Right renal cortex interstitium (tissue), 3 donors: ENCODE measurements at regions not wholly inside any gene's neighbourhood (a gene's known extent, or its start where the extent isn't known, plus 50 kb on each side); places are given as distances from the start of the nearest gene placed in this dataset.

Experiments used
- DNase-seq, 3 donors: peaks; one replicate each; pipeline ENCODE4 v3.0.0-alpha.2; 2013; ENCODE audit warnings: low read depth in 3 of 3, low spot score in 2 of 3

- no peak for DNase-seq
Observed at GRCh38 chr2:118622913-118623312, 224.5 kb downstream of the EN1 start.

DNA sequence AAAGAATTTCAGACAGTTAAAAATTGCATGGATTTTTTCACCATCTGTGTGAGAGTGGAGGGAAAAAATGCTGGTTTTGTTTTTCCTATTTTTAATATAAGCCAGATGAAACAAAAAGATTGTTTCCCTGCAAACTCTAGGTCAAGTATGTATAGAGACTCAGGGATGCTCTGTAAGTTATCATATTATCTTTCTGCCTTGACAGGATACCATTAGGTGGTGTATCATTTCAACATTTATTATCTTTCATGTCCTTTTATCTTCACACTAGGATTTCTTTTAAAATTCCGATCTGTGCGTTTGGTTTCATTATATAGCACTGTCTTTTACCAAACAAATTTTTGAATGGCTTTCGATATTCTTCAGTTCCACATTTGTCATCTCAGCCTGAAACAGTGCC is 225.3 kb downstream of the EN1 start:
- DNase-seq = no peak

- no peak for DNase-seq
Observed at GRCh38 chr2:118618279-118618678, 229.2 kb downstream of the EN1 start.

GRCh38 chr2:118616432-118616831 is 231.0 kb downstream of the EN1 start:
- DNase-seq = no peak

DNA sequence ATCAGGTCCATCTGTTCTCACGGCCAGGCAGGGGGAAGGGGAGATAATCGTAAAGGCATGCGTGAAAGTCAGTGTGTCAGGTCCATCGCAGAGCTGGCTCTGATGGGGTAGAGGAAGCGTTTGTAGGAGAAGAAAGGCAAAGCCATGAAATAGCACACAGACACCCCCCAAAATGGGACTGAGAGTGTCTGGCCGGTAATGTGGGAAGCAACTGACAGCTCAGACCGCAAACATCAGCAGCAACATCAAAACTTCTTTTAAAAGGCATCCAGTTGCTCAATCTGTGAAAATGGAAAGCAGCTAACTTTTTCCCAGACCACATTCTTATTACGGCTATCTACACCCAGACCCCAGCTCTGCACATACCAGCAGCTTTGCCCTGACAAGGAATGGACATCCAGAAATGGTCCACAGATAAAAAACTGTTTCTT is 232.6 kb downstream of the EN1 start:
- no peak for DNase-seq

GRCh38 chr2:118613737-118614136 is 233.7 kb downstream of the EN1 start:
- no peak for DNase-seq

- DNase-seq = no peak
Observed at GRCh38 chr2:118611691-118612090, 235.8 kb downstream of the EN1 start.

DNA sequence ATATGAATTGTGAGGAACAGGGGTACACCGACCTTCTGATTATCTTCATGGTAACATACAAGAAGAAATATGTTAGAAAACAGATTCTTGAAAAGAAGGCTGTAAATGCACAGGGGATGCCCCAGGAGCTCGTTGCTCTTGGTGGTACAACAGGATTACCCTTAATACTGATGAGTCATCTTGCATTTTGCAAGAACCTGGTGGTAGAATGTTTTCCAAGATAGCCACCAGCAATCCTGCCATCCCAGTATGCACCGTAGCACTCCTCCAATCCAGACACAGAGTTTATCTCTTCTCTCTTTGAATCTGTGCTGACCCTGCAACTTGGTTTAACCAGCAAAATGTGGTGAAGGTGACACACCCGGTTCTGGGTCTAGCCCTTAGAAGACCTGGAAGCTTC is 238.3 kb downstream of the EN1 start:
- no peak for DNase-seq

- DNase-seq = no peak
Observed at GRCh38 chr2:118607641-118608040, 239.8 kb downstream of the EN1 start.

DNA sequence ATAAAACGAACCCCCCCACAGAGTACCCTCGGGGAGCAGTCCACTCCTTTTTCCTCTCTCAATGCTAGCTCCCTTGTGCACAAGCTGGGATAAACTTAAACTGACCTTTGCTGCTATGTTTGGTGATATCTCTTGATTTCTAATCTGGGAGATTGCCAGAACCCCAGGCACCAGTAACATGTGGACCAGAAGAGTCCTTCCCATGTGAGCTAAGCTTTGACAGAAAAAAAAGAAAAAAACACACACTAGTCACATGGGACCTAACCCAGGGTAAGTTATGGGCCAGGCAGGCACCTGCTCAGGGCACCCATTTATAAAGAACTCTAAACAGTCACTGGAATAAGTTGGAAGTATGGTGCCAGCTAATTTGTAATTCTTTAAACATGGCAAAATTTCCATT is 242.6 kb downstream of the EN1 start:
- DNase-seq = no peak

GRCh38 chr2:118604371-118604770 is 243.1 kb downstream of the EN1 start:
- DNase-seq = no peak

GRCh38 chr2:118599141-118599540 is 248.3 kb downstream of the EN1 start:
- no peak for DNase-seq

GRCh38 chr2:118596620-118597019 is 250.8 kb downstream of the EN1 start:
- DNase-seq = no peak

DNA sequence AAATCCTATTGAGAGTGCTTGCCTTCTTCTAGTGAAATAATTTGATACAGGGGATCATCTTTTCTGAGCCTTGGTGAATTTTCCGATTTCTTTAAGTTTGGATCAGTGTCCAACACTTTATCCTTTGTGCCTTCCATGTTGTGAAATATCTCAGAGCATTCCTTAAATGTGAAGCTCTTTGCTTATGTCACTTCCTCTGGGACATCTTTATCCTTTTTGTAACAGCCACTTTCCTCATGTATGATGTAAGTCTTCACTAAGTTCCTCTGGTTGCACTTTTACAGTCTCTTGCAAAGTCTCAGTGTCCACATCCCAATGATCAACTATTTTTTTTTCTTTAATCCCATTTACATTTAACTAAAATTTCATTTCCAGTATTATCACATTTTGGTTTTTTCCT is 254.2 kb downstream of the EN1 start:
- no peak for DNase-seq

DNA sequence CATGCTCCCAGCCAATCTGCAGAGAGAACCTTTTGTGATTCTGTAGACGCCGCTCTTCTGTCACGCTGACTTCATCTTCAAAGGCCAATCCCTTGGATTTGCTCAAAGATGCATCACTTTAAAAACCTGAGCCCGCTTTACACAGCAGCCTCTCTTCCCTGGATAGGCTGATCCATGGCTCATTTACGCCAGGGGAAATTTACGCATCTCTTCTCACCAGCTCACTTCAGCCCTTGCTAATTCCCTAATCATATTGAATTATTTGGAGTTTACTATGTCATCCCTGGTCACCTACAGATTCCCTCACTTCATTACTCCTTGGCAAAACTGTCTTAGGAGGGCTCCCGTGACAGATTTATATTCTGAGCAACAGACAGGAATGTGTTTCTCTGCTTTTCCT is 256.2 kb downstream of the EN1 start:
- no peak for DNase-seq

- DNase-seq = no peak
Observed at GRCh38 chr2:118589721-118590120, 257.7 kb downstream of the EN1 start.

DNA sequence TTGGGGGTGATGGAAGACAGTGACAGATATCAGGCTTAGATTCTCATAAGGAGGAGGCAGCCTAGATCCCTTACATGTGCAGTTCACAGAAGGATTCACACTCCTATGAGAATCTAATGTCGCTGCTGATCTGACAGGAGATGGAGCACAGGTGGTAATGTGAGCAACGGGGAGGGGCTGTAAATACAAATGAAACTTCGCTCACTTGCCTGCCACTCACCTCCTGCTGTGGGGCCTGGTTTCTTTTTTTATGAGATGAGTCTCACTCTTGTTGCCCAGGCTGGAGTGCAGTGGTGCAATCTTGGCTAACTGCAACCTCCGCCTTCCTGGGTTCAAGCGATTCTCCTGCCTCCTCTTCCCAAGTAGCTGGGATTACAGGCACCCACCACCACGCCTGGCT is 258.6 kb downstream of the EN1 start:
- DNase-seq = no peak

- no peak for DNase-seq
Observed at GRCh38 chr2:118586312-118586711, 261.1 kb downstream of the EN1 start.

DNA sequence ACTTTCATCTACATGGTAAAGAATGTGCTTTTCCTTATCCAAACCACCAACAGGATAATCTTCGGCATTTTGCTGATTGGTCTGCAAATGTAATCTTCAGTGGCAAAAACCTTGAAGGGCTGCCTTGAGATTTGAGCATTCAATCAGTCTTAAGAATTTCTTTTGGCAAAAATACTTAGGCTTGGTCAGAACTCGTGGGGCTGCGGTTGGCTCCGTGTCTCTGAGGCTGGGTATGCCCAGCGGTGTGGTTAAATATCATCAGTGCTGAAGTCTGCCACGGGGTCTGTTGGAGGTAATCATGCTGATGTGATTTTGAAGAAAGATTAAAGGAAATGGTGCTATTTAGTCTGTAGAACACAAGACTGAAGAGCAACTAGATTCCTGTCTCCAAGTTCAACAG is 262.6 kb downstream of the EN1 start:
- no peak for DNase-seq

DNA sequence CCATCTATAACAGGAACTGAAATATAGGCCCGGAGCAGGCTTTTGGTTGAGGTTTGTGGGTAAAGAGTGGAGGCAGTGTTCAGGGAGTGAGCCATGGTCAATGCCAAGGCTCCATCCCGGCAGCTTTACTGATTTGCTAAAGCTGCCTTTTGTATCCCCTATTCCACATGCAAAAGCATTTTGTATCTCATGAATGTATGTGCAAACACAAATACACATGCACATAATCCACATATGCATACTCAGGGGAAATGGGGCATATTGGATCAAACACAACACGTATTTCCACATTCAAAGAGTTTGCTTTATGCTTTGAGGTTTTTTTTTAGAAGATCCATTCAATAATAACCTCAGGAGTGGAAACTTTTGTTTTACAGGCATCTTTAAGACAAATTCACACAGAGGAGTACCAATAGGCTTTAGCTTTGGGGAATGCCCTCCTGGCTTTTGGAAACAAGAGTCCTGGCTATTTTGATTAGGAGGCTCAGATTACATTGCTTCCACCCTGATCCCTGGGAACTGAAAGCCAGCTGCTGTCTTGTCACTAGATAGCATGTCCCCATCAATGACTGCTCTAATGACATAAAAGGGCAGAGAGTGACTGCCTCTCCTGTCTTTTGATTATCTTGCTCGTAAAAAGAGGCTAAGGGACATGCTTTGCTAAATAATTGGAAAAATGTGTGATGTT is 263.2 kb downstream of the EN1 start:
- DNase-seq = no peak

GRCh38 chr2:118582058-118582457 is 265.4 kb downstream of the EN1 start:
- no peak for DNase-seq

DNA sequence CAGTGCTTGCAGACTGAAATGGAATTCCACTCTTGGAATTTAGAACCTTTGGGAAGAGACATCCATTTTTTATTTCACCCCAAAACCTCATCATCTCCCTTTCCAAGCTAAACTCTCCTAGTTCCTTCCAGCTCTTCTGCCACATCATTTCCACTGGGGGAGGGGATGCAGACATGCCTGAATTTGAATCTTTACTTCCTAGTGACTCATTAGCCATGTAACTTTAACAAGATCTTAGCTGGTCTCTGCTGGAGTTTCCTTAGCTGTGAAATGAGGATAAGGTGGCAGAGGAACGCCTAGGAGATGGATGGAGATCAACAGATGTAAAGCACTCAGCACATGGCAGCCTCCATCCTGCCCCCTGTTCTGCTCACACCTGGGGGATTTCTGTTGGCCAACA is 266.8 kb downstream of the EN1 start:
- DNase-seq = no peak

DNA sequence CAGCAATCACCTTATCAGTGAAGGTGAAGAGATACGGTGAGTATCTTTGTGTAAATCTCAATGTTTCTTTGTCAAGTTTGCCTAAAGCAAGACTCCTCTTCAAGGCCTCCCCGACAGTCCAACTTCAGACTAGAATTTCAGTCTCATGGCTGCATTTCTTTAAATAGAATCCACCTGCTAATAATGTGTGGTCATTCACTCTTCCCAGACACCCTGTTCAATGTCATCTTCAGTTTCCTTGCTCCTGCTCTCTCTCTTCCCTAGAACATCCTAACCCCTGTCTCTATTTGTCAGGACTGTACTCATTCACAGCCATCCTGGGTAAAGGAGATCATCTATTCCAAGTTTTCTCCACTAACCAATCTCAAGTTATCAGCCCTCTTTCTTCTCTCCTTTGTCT is 267.3 kb downstream of the EN1 start:
- no peak for DNase-seq
